DOHH2 (cell line): ENCODE measurements at regions not wholly inside any gene's neighbourhood (a gene's known extent, or its start where the extent isn't known, plus 50 kb on each side); places are given as distances from the start of the nearest gene placed in this dataset.

ENCODE experiments used
- H3F3A ChIP-seq: fragments of 200-600 bp; sonication (generic), shearing (Covaris generic); 2 replicates; pipeline ENCODE4 v1.6.0; 2016; ENCODE audit warnings: antibody characterized with exemption, mild to moderate bottlenecking; ENCODE audit not compliant: control insufficient read depth, insufficient read depth
- H3K27ac ChIP-seq: fragments of 200-600 bp; sonication (generic); 2 replicates; pipeline ENCODE4 v1.5.1; 2014; ENCODE audit warnings: low read depth, mild to moderate bottlenecking, low read length, moderate library complexity
- H3K27me3 ChIP-seq: fragments of 200-600 bp; sonication (generic); 2 replicates; pipeline ENCODE4 v1.6.1; 2014; ENCODE audit warnings: mild to moderate bottlenecking, low read length, mixed read lengths; ENCODE audit not compliant: control insufficient read depth
- H3K36me3 ChIP-seq: fragments of 200-600 bp; sonication (generic); 2 replicates; pipeline ENCODE4 v1.6.1; 2014; ENCODE audit warnings: mild to moderate bottlenecking, low read length, moderate library complexity, mixed read lengths; ENCODE audit not compliant: control insufficient read depth
- H3K4me1 ChIP-seq: fragments of 200-600 bp; sonication (generic); 2 replicates; pipeline ENCODE4 v1.6.1; 2014; ENCODE audit warnings: mild to moderate bottlenecking, low read length, mixed read lengths; ENCODE audit not compliant: control insufficient read depth
- H3K4me2 ChIP-seq: fragments of 200-600 bp; sonication (generic); 2 replicates; pipeline ENCODE4 v1.6.0; 2014; ENCODE audit warnings: mild to moderate bottlenecking, low read length, moderate library complexity
- H3K4me3 ChIP-seq: fragments of 200-600 bp; sonication (generic); 2 replicates; pipeline ENCODE4 v1.5.1; 2014; ENCODE audit warnings: mild to moderate bottlenecking, low read length, mixed read lengths
- H3K79me2 ChIP-seq: fragments of 200-600 bp; sonication (generic); 2 replicates; pipeline ENCODE4 v1.6.1; 2014; ENCODE audit warnings: mild to moderate bottlenecking, low read length, mixed read lengths; ENCODE audit not compliant: control insufficient read depth
- H3K9me2 ChIP-seq: fragments of 200-600 bp; sonication (generic); replicated peaks from 2 replicates; pipeline ENCODE4 v1.6.1; 2014; ENCODE audit warnings: mild to moderate bottlenecking, low read length, mixed read lengths; ENCODE audit not compliant: control insufficient read depth
- H3K9me3 ChIP-seq: fragments of 200-600 bp; sonication (generic); 2 replicates; pipeline ENCODE4 v1.6.1; 2014; ENCODE audit warnings: antibody characterized with exemption, low read length, mixed read lengths; ENCODE audit not compliant: control insufficient read depth, insufficient read depth
- H4K20me1 ChIP-seq: fragments of 200-600 bp; sonication (generic); 2 replicates; pipeline ENCODE4 v1.6.0; 2014; ENCODE audit warnings: low read depth, mild to moderate bottlenecking, antibody characterized with exemption, low read length, moderate library complexity; ENCODE audit not compliant: control insufficient read depth, insufficient read depth
- CTCF ChIP-seq: fragments of 200-600 bp; sonication (generic); IDR thresholded peaks from one replicate; pipeline ENCODE4 v1.5.1; 2014; ENCODE audit warnings: antibody characterized with exemption, mild to moderate bottlenecking, low read depth, low read length; ENCODE audit not compliant: poor library complexity, severe bottlenecking
- EZH2phosphoT487 ChIP-seq: fragments of 200-600 bp; sonication (generic); IDR thresholded peaks from 2 replicates; pipeline ENCODE4 v1.6.1; 2017; ENCODE audit warnings: borderline replicate concordance, mild to moderate bottlenecking, antibody characterized with exemption, low read length, moderate library complexity, mixed read lengths

GRCh38 chr2:108067820-108068405 is 81.6 kb downstream of the SLC5A7 start:
- H3F3A ChIP-seq = no peaks in the 10 kb centered on the region
- H4K20me1 ChIP-seq = no peaks in the 10 kb centered on the region
- no peaks in the 10 kb centered on the region for H3K27me3 ChIP-seq
- H3K36me3 ChIP-seq = no peaks in the 10 kb centered on the region
- H3K79me2 ChIP-seq = no peaks in the 10 kb centered on the region
- no peak overlapping the region for H3K27ac ChIP-seq
- no peaks in the 10 kb centered on the region for H3K9me3 ChIP-seq
- H3K4me3 ChIP-seq = no peak overlapping the region
- no peaks in the 10 kb centered on the region for H3K4me1 ChIP-seq
- no peak overlapping the region for H3K4me2 ChIP-seq
- TF ChIP-seq EZH2phosphoT487 = no peak
- no peak for TF ChIP-seq CTCF
- no peaks in the 10 kb centered on the region for H3K9me2 ChIP-seq

DNA sequence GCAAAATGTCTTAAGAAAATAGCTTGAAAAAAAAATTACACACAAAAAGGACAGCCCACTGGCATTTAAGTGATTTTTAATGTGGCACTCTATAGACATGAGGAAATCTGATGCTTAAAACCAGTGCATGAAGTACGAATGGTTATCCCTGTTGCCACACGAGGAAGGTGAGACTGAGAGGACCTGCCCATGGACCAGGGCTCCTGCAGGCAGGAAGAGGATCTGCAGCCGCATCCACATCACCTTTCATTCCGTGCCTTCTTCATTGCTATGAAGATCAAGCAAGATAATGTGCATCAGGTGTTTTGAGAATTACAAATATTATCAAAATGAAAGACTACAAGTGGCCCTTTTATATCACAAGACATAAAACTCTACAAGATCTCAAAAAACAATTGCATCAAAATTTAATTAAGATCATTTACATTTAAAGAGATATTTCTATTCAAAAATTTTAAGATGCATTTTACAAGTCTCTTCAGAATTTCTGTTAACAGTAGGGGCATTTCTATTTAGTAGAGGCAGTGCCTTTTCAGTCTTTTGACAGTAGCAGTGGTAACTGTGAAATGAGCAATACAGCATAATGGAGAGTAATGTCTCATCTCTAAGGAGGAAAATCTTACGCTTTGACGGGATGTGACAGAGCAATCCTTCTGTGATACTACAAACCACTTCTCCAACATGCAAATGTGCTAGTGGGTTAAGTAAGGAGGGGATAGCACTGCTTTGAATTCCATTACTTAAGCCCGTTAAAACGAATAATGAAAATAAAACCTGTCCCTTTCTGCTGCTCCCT is 83.4 kb downstream of the SLC5A7 start:
- no peaks in the 10 kb centered on the region for H3K36me3 ChIP-seq
- no peaks in the 10 kb centered on the region for H3K27me3 ChIP-seq
- H3K9me2 ChIP-seq = no peaks in the 10 kb centered on the region
- no peaks in the 10 kb centered on the region for H3F3A ChIP-seq
- no peaks in the 10 kb centered on the region for H3K79me2 ChIP-seq
- H3K4me2 ChIP-seq = no peak overlapping the region
- no peak overlapping the region for H3K27ac ChIP-seq
- no peak overlapping the region for H3K4me3 ChIP-seq
- no peaks in the 10 kb centered on the region for H3K9me3 ChIP-seq
- no peaks in the 10 kb centered on the region for H3K4me1 ChIP-seq
- H4K20me1 ChIP-seq = no peaks in the 10 kb centered on the region
- TF ChIP-seq CTCF (peak; percentile 11), EZH2phosphoT487 (no peak)

DNA sequence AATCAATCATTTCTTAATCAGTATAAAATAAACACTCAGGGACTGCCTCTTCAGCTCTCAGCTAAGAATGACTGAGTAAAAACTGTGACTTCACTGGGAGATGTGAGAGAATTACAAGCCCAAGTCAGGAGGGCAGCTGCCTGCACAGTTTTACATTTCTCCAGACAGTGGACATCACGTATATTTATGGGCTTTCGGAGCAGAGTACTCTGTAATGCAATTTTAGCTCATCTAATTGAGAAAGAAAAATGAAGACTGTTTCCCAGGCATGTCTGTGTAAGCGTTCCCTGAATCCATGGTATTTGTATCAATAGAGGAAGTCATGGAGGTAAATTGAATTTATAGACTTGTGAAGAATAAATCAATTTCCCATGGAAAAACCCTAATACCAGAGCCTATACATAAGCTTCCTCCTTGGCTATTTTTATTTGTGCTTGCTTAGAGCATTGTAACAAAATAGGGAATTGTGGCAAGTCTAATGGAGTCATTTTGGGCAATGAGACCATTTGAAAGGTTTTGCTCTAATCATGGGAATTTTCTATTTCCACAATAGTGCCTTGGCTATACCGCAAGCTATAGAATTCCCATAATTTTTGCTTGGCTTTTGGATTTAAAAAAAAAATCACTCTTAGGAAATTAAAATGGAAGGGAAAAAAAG is 87.2 kb downstream of the SLC5A7 start:
- H3K4me1 ChIP-seq = no peaks in the 10 kb centered on the region
- H3K9me3 ChIP-seq = no peaks in the 10 kb centered on the region
- no peaks in the 10 kb centered on the region for H3K79me2 ChIP-seq
- H3K36me3 ChIP-seq = no peaks in the 10 kb centered on the region
- H4K20me1 ChIP-seq = no peaks in the 10 kb centered on the region
- H3K27me3 ChIP-seq = no peaks in the 10 kb centered on the region
- no peaks in the 10 kb centered on the region for H3K9me2 ChIP-seq
- no peak overlapping the region for H3K4me2 ChIP-seq
- H3K27ac ChIP-seq = no peak overlapping the region
- H3F3A ChIP-seq = no peaks in the 10 kb centered on the region
- no peak for TF ChIP-seq CTCF
- no peak for TF ChIP-seq EZH2phosphoT487
- H3K4me3 ChIP-seq = no peak overlapping the region
